ENCODE measurements at regions not wholly inside any gene's neighbourhood (a gene's known extent, or its start where the extent isn't known, plus 50 kb on each side); places are given as distances from the start of the nearest gene placed in this dataset.

DNA sequence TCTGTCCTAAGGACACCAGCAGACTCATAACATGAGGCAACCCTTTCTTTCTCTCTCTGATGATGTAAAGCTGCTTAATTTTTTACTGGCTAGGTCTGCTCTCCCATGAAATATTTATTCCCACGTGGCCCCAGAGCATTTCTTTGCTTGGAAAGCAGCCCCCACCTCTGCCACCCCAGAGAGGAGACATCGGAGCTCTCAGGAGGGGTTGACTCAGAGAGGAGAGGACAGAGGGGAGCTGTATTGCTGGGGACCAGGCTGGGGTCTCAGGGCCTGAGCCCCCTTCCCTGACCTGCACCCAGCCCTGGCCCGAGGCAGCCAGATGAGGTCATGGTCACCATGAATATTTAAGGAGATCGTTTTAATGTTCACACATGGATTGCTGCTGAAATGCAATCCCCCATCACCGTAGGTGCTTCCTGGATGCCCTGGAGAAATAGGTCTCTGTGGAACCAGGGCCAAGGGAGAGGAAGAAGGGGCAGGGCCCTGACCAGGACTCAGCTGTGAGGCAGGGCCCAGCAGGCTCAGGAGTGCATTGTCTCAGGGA is 117.5 kb downstream of the DLL1 start:
- Histone ChIP-seq H3K9me3 (no peaks in the 10 kb centered on the region), H3K27ac (no peak overlapping the region), H3K4me3 (no peak overlapping the region), H3K4me1 (no peaks in the 10 kb centered on the region), H3K27me3 (no peaks in the 10 kb centered on the region), H3K36me3 (no peaks in the 10 kb centered on the region)
- peak in 1 of 2 donors; percentile 47 for DNase-seq (ENCODE audit: low spot score in 2 of 2)
- no peak for TF ChIP-seq CTCF (IDR thresholded peaks at IDR 0.05)
- intact Hi-C loops (cut with DNase I), result no loop called here

DNA sequence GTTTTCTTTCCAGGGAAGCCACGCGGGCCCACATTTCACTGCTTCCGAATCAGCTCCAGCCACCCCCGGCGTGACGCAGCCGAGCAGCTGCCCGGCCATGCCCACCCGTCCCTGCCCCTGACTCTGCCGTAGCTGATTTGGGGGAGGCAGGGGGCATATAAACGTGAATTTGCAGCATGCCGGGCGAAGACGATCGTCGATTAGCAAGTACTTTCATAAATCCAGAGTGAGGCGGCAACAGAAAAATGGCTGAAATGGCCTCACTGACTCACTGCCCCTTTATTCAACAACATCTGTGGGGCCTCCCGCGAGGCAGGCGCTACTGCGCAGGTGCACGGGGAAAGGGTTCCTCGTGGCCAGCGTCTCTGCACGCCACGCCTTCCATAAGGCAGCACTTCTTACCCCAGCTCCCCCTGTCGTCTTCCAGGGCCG is 118.0 kb downstream of the DLL1 start:
- no peaks in the 10 kb centered on the region for H3K27me3 ChIP-seq
- DNase-seq (ENCODE audit: low spot score in 2 of 2), result peak in 1 of 2 donors; percentile 28
- H3K9me3 ChIP-seq, result no peaks in the 10 kb centered on the region
- no peak overlapping the region for H3K4me3 ChIP-seq
- no peak for TF ChIP-seq CTCF (IDR thresholded peaks at IDR 0.05)
- H3K36me3 ChIP-seq, result no peaks in the 10 kb centered on the region
- intact Hi-C loops (cut with DNase I), result no loop called here
- no peak overlapping the region for H3K27ac ChIP-seq
- H3K4me1 ChIP-seq, result no peaks in the 10 kb centered on the region

DNA sequence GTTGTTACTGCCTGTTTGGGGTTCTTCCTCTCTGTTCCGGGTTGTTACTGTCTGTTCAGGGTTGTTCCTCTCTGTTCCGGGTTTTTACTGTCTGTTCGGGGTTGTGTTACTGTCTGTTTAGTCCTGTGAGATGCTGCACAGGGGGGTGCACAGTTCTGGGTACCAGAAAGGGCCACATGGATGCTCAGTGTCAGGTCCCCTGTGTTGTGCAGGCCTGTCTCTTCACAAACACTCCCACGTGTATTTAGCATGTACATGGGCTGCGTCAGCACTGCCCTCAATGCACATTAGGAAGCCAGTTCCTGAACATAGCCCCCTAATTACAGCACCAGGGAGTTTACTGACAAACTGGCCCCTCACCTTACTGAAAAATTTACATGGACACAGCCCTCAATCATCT is 118.5 kb downstream of the DLL1 start:
- Histone ChIP-seq H3K27ac (no peak overlapping the region), H3K4me1 (no peaks in the 10 kb centered on the region)
- DNase-seq (ENCODE audit: low spot score in 2 of 2), result peak in 1 of 2 donors; percentile 48

DNA sequence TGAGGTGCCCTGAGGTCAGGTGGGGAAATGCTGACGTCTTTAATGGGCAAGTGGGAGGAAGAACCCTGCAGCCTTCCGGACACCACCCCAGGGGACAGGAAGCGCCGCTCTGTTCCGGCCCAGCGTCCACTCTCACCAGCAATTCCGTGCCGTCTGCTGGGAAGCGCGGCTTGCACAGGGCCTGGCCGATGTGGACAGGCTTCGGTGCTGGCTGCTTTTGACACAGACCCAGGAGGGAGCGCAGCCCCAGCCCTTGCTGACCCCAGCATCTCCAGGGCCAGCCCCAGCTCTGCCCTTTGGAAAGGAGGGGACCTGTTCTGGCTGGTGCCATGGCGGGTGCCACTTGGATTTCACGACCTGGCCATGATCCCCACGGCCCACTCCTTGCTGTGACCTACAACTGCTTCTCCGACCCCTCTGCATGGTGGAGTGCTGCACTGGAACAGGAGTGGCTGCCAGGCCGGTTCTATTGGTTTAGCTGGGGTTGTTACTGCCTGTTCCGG is 123.2 kb downstream of the DLL1 start:
- no peak overlapping the region for H3K27ac ChIP-seq
- H3K4me1 ChIP-seq, result no peaks in the 10 kb centered on the region
- no peaks in the 10 kb centered on the region for H3K9me3 ChIP-seq
- DNase-seq (ENCODE audit: low spot score in 2 of 2), result no peak
- no peaks in the 10 kb centered on the region for H3K27me3 ChIP-seq
- H3K36me3 ChIP-seq, result no peaks in the 10 kb centered on the region
- no peak overlapping the region for H3K4me3 ChIP-seq
- intact Hi-C loops (cut with DNase I), result loop anchor here (5.0 kb wide), 1 partner anchor 125 kb away; the partner anchor contains the start of gene DLL1
- TF ChIP-seq CTCF (IDR thresholded peaks at IDR 0.05), result no peak

More for the DNA sequence above, 118.5 kb downstream of the DLL1 start:
- H3K4me3 ChIP-seq, result no peak overlapping the region
- H3K27me3 ChIP-seq, result no peaks in the 10 kb centered on the region
- H3K9me3 ChIP-seq, result no peaks in the 10 kb centered on the region
- intact Hi-C loops (cut with DNase I), result no loop called here
- H3K36me3 ChIP-seq, result no peaks in the 10 kb centered on the region
- TF ChIP-seq CTCF (IDR thresholded peaks at IDR 0.05), result no peak

- intact Hi-C loops (cut with DNase I), result loop anchor here (5.0 kb wide), 1 partner anchor 126 kb away; the partner anchor contains the start of gene DLL1
- DNase-seq (ENCODE audit: low spot score in 2 of 2), result no peak
- Histone ChIP-seq H3K27ac (no peak overlapping the region), H3K9me3 (no peaks in the 10 kb centered on the region), H3K27me3 (no peaks in the 10 kb centered on the region), H3K4me3 (no peak overlapping the region), H3K4me1 (no peaks in the 10 kb centered on the region), H3K36me3 (no peaks in the 10 kb centered on the region)
- TF ChIP-seq CTCF (IDR thresholded peaks at IDR 0.05), result no peak
Observed at GRCh38 chr6:170166511-170167122, 124.3 kb downstream of the DLL1 start.
